ENCODE measurements at regions not wholly inside any gene's neighbourhood (a gene's known extent, or its start where the extent isn't known, plus 50 kb on each side); places are given as distances from the start of the nearest gene placed in this dataset.

GRCh38 chr7:79620291-79620690 is 166.8 kb upstream of the MAGI2 start:
- ChIA-PET POLR2A (no interaction called here), CTCF (interaction anchor here (1.0 kb wide), 1 partner anchor 11 kb away, joined by 4 read pairs; no protein-coding TSS in a partner anchor)
- no peak for DNase-seq (ENCODE audit: extremely low spot score)
- no peak for TF ChIP-seq CTCF (IDR thresholded peaks at IDR 0.05; ENCODE audit: control extremely low read depth, extremely low read depth, low read depth, missing control alignments)

GRCh38 chr7:79619216-79619615 is 165.7 kb upstream of the MAGI2 start:
- no peak for DNase-seq (ENCODE audit: extremely low spot score)
- POLR2A ChIA-PET, result no interaction called here
- CTCF ChIA-PET, result no interaction called here
- TF ChIP-seq CTCF (IDR thresholded peaks at IDR 0.05; ENCODE audit: control extremely low read depth, extremely low read depth, low read depth, missing control alignments), result no peak

GRCh38 chr7:79615871-79616640 is 162.6 kb upstream of the MAGI2 start:
- ChIA-PET POLR2A (no interaction called here), CTCF (no interaction called here)
- no peak for DNase-seq (ENCODE audit: extremely low spot score)
- no peak for TF ChIP-seq CTCF (IDR thresholded peaks at IDR 0.05; ENCODE audit: control extremely low read depth, extremely low read depth, low read depth, missing control alignments)

GRCh38 chr7:79615466-79615865 is 162.0 kb upstream of the MAGI2 start:
- ChIA-PET CTCF (no interaction called here), POLR2A (no interaction called here)
- no peak for DNase-seq (ENCODE audit: extremely low spot score)
- TF ChIP-seq CTCF (IDR thresholded peaks at IDR 0.05; ENCODE audit: control extremely low read depth, extremely low read depth, low read depth, missing control alignments), result no peak

GRCh38 chr7:79612903-79613302 is 159.4 kb upstream of the MAGI2 start:
- ChIA-PET POLR2A (no interaction called here), CTCF (no interaction called here)
- no peak for TF ChIP-seq CTCF (IDR thresholded peaks at IDR 0.05; ENCODE audit: control extremely low read depth, extremely low read depth, low read depth, missing control alignments)
- no peak for DNase-seq (ENCODE audit: extremely low spot score)

- no peak for TF ChIP-seq CTCF (IDR thresholded peaks at IDR 0.05; ENCODE audit: control extremely low read depth, extremely low read depth, low read depth, missing control alignments)
- CTCF ChIA-PET, result no interaction called here
- POLR2A ChIA-PET, result no interaction called here
- DNase-seq (ENCODE audit: extremely low spot score), result no peak
Measured at GRCh38 chr7:79612022-79612421, 158.6 kb upstream of the MAGI2 start.
